Glutamatergic neuron (in vitro differentiated cells): ENCODE measurements at regions not wholly inside any gene's neighbourhood (a gene's known extent, or its start where the extent isn't known, plus 50 kb on each side); places are given as distances from the start of the nearest gene placed in this dataset.
A peak's percentile ranks its signal among the peaks of the same experiment; 100 is the strongest.

Experiments
- DNase-seq: peaks from one replicate; pipeline ENCODE4 v3.0.0; 2022
- H3K27ac Mint-ChIP-seq: one replicate; pipeline ENCODE4 v1.8.0; 2020; ENCODE audit warnings: mild to moderate bottlenecking, mixed read lengths, inconsistent platforms; ENCODE audit not compliant: unreplicated experiment
- H3K27me3 Mint-ChIP-seq: one replicate; pipeline ENCODE4 v1.8.0; 2020; ENCODE audit warnings: mild to moderate bottlenecking, moderate library complexity, mixed read lengths, inconsistent platforms; ENCODE audit not compliant: unreplicated experiment
- H3K36me3 Mint-ChIP-seq: one replicate; pipeline ENCODE4 v1.8.0; 2020; ENCODE audit warnings: mild to moderate bottlenecking, mixed read lengths, inconsistent platforms; ENCODE audit not compliant: unreplicated experiment
- H3K4me1 Mint-ChIP-seq: one replicate; pipeline ENCODE4 v1.8.0; 2020; ENCODE audit warnings: mild to moderate bottlenecking, low read depth, mixed read lengths, inconsistent platforms; ENCODE audit not compliant: unreplicated experiment
- H3K4me3 Mint-ChIP-seq: one replicate; pipeline ENCODE4 v1.8.0; 2020; ENCODE audit warnings: mild to moderate bottlenecking, mixed read lengths, inconsistent platforms; ENCODE audit not compliant: unreplicated experiment
- H3K9me3 Mint-ChIP-seq: one replicate; pipeline ENCODE4 v1.8.0; 2020; ENCODE audit warnings: mild to moderate bottlenecking, moderate library complexity, mixed read lengths, inconsistent platforms; ENCODE audit not compliant: unreplicated experiment
- CTCF ChIP-seq: fragments of 200-600 bp; sonication (generic); IDR thresholded peaks from one replicate; pipeline ENCODE4 v1.5.0; 2021; ENCODE audit not compliant: partially characterized antibody, unreplicated experiment

GRCh38 chr17:77884019-77884418 is 74.5 kb upstream of the TNRC6C start:
- Mint-ChIP-seq H3K4me3 (peak overlapping the region; percentile 20), H3K9me3 (peaks cover 13% of the 10 kb centered on the region), H3K27ac (peak overlapping the region; percentile 28), H3K36me3 (no peaks in the 10 kb centered on the region), H3K27me3 (peaks cover 5% of the 10 kb centered on the region), H3K4me1 (peaks cover 37% of the 10 kb centered on the region)
- TF ChIP-seq CTCF = no peak
- peak; percentile 87 for DNase-seq

- TF ChIP-seq CTCF = no peak
- Mint-ChIP-seq H3K9me3 (peaks cover 13% of the 10 kb centered on the region), H3K27me3 (peaks cover 5% of the 10 kb centered on the region), H3K36me3 (no peaks in the 10 kb centered on the region), H3K4me3 (no peak overlapping the region), H3K27ac (no peak overlapping the region), H3K4me1 (peaks cover 40% of the 10 kb centered on the region)
- no peak for DNase-seq
Measured at GRCh38 chr17:77884967-77885641, 73.4 kb upstream of the TNRC6C start.

GRCh38 chr17:77885678-77886386 is 72.7 kb upstream of the TNRC6C start:
- no peaks in the 10 kb centered on the region for H3K36me3 Mint-ChIP-seq
- peaks cover 40% of the 10 kb centered on the region for H3K4me1 Mint-ChIP-seq
- no peak overlapping the region for H3K4me3 Mint-ChIP-seq
- peaks cover 5% of the 10 kb centered on the region for H3K27me3 Mint-ChIP-seq
- TF ChIP-seq CTCF = no peak
- no peak overlapping the region for H3K27ac Mint-ChIP-seq
- no peak for DNase-seq
- H3K9me3 Mint-ChIP-seq = peaks cover 13% of the 10 kb centered on the region

DNA sequence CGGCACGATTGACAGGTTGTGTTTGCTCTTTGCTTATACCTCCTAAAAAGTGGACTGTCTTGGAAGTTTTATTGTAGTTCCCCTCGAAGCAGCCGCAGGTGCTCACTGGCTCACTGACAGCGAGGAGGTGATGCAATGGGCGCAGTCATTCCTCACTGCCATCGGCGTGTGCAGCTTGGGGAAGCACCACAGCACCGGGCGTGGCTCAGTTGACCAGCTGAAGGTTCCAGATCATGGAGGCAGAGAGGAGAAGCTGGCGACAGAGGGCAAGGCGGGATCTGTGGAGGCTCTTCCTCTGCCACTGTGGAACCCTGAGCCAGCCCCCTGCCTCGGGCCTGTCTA is 72.1 kb upstream of the TNRC6C start:
- peak; percentile 13 for DNase-seq
- Mint-ChIP-seq H3K36me3 (no peaks in the 10 kb centered on the region), H3K4me1 (peaks cover 40% of the 10 kb centered on the region), H3K27me3 (peaks cover 5% of the 10 kb centered on the region), H3K4me3 (no peak overlapping the region), H3K9me3 (peaks cover 13% of the 10 kb centered on the region), H3K27ac (peak overlapping the region; percentile 17)
- no peak for TF ChIP-seq CTCF

DNA sequence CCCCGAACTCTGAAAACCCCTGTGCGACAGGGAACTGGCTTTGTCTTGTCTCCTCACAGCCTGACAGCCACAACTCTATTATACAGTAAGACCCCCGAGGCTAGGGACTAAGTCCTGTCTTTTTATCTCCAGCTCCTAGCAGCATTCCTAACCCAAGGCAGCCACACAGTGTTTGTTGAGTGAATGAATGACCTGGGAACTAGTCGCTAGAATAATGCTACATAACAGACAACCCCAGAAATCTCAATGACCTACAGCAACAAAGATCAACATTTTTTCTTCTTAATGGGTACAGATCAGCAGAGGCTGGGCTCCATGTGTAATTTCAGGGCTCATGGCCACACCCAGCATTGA is 71.4 kb upstream of the TNRC6C start:
- peaks cover 5% of the 10 kb centered on the region for H3K27me3 Mint-ChIP-seq
- H3K36me3 Mint-ChIP-seq = no peaks in the 10 kb centered on the region
- H3K9me3 Mint-ChIP-seq = peaks cover 9% of the 10 kb centered on the region
- H3K27ac Mint-ChIP-seq = peak overlapping the region; percentile 79
- peak overlapping the region; percentile 81 for H3K4me3 Mint-ChIP-seq
- no peak for TF ChIP-seq CTCF
- peaks cover 33% of the 10 kb centered on the region for H3K4me1 Mint-ChIP-seq
- no peak for DNase-seq
